Upper lobe of left lung (tissue), 4 donors: ENCODE measurements at regions not wholly inside any gene's neighbourhood (a gene's known extent, or its start where the extent isn't known, plus 50 kb on each side); places are given as distances from the start of the nearest gene placed in this dataset.

ENCODE experiments used
- CTCF ChIP-seq, 6 experiments: fragments of 450-650 bp in 4 of 6; fragments of 200-600 bp in 2 of 6; sonication (generic) in 2 of 6; IDR thresholded peaks; one replicate each; pipeline ENCODE4 v1.5.1; 2016 to 2019; ENCODE audit warnings: antibody characterized with exemption in 6 of 6
- EP300 ChIP-seq, 4 donors: sonication (generic); formaldehyde crosslinking; IDR thresholded peaks; one replicate each; pipeline ENCODE4 v1.5.1; 2017; ENCODE audit warnings: antibody characterized with exemption in 4 of 4, control low read depth in 2 of 4
- POLR2A ChIP-seq, 4 donors: fragments of 450-650 bp; IDR thresholded peaks; one replicate each; pipeline ENCODE4 v1.5.1; 2016 to 2017; ENCODE audit warnings: antibody characterized with exemption in 4 of 4, mild to moderate bottlenecking in 2 of 4

DNA sequence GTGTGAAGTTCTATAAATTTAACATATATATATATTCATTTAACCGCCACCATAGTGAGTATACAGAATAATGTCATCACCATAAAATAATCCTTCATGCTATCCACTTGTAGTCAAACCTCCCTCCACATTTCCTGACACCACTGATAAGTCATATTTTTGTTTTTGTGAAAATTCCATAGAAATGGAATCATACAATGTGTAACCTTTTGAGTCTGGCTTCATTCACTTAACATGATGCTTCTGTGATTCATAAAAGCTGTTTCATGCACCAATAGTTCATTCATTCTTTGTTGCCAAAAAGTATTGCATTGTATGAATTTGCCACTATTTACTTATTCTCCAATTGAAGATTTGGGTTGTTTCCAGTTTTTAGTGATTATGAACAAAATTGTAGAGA, 497.5 kb upstream of the PCDH20 start:
- no peak for TF ChIP-seq CTCF (IDR thresholded peaks at IDR 0.05)
- TF ChIP-seq POLR2A (IDR thresholded peaks at IDR 0.05): no peak
- TF ChIP-seq EP300 (IDR thresholded peaks at IDR 0.05): no peak
